Muscle layer of duodenum (tissue), 2 donors: ENCODE measurements at regions not wholly inside any gene's neighbourhood (a gene's known extent, or its start where the extent isn't known, plus 50 kb on each side); places are given as distances from the start of the nearest gene placed in this dataset.

Experiments used
- H3K27ac ChIP-seq: one replicate; pipeline ENCODE4 v1.7.0; 2013; ENCODE audit warnings: mild to moderate bottlenecking, low read length
- H3K27me3 ChIP-seq: one replicate; pipeline ENCODE4 v1.7.0; 2013; ENCODE audit warnings: low read depth, mild to moderate bottlenecking, control low read depth, low read length
- H3K36me3 ChIP-seq, 2 donors: one replicate each; pipeline ENCODE4 v1.7.0; 2013; ENCODE audit warnings: low read length in 2 of 2, control low read depth in 1 of 2, mild to moderate bottlenecking in 1 of 2; ENCODE audit not compliant: insufficient read depth in 2 of 2, control insufficient read depth in 1 of 2
- H3K4me1 ChIP-seq, 2 donors: one replicate each; pipeline ENCODE4 v1.7.0; 2013; ENCODE audit warnings: low read length in 2 of 2, mild to moderate bottlenecking in 2 of 2, control low read depth in 1 of 2, moderate library complexity in 1 of 2; ENCODE audit not compliant: insufficient read depth in 2 of 2, control insufficient read depth in 1 of 2
- H3K4me3 ChIP-seq, 2 donors: one replicate each; pipeline ENCODE4 v1.7.0; 2013; ENCODE audit warnings: low read length in 2 of 2, low read depth in 1 of 2, mild to moderate bottlenecking in 1 of 2
- H3K9me3 ChIP-seq, 2 donors: one replicate each; pipeline ENCODE4 v1.7.0; 2013; ENCODE audit warnings: low read length in 2 of 2, control low read depth in 1 of 2, mild to moderate bottlenecking in 1 of 2; ENCODE audit not compliant: control insufficient read depth in 1 of 2
- donor health status: healthy.

- Histone ChIP-seq H3K27me3 (no peaks in the 10 kb centered on the region), H3K36me3 (no peaks in the 10 kb centered on the region), H3K9me3 (no peaks in the 10 kb centered on the region), H3K27ac (no peak overlapping the region), H3K4me3 (no peak overlapping the region), H3K4me1 (no peaks in the 10 kb centered on the region)
Measured at GRCh38 chr18:76179257-76179656, 315.8 kb downstream of the ZNF516 start.

- H3K4me3 ChIP-seq = no peak overlapping the region
- no peaks in the 10 kb centered on the region for H3K36me3 ChIP-seq
- no peaks in the 10 kb centered on the region for H3K27me3 ChIP-seq
- no peaks in the 10 kb centered on the region for H3K4me1 ChIP-seq
- H3K27ac ChIP-seq = no peak overlapping the region
- no peaks in the 10 kb centered on the region for H3K9me3 ChIP-seq
Measured at GRCh38 chr18:76177160-76177559, 317.9 kb downstream of the ZNF516 start.

GRCh38 chr18:76174451-76174850 is 320.6 kb downstream of the ZNF516 start:
- H3K27me3 ChIP-seq = no peaks in the 10 kb centered on the region
- no peaks in the 10 kb centered on the region for H3K36me3 ChIP-seq
- no peak overlapping the region for H3K27ac ChIP-seq
- no peak overlapping the region for H3K4me3 ChIP-seq
- H3K4me1 ChIP-seq = no peaks in the 10 kb centered on the region
- no peaks in the 10 kb centered on the region for H3K9me3 ChIP-seq

GRCh38 chr18:76169733-76170132 is 325.3 kb downstream of the ZNF516 start:
- H3K9me3 ChIP-seq = no peaks in the 10 kb centered on the region
- H3K4me3 ChIP-seq = no peak overlapping the region

GRCh38 chr18:76167845-76168621 is 327.0 kb downstream of the ZNF516 start:
- Histone ChIP-seq H3K4me3 (no peak overlapping the region), H3K36me3 (no peaks in the 10 kb centered on the region), H3K9me3 (no peaks in the 10 kb centered on the region), H3K27me3 (no peaks in the 10 kb centered on the region), H3K4me1 (peaks cover 0 to 8% of the 10 kb centered on the region in 2 donors), H3K27ac (no peak overlapping the region)

More at GRCh38 chr18:76169733-76170132, 325.3 kb downstream of the ZNF516 start:
- H3K36me3 ChIP-seq = no peaks in the 10 kb centered on the region
- H3K4me1 ChIP-seq = peaks cover 0 to 8% of the 10 kb centered on the region in 2 donors
- no peak overlapping the region for H3K27ac ChIP-seq
- H3K27me3 ChIP-seq = no peaks in the 10 kb centered on the region

GRCh38 chr18:76167410-76167809 is 327.6 kb downstream of the ZNF516 start:
- no peaks in the 10 kb centered on the region for H3K9me3 ChIP-seq
- H3K4me3 ChIP-seq = no peak overlapping the region
- H3K27me3 ChIP-seq = no peaks in the 10 kb centered on the region
- H3K27ac ChIP-seq = no peak overlapping the region
- no peaks in the 10 kb centered on the region for H3K36me3 ChIP-seq
- H3K4me1 ChIP-seq = peaks cover 0 to 8% of the 10 kb centered on the region in 2 donors

- Histone ChIP-seq H3K27ac (no peak overlapping the region), H3K27me3 (no peaks in the 10 kb centered on the region), H3K4me1 (peaks cover 0 to 5% of the 10 kb centered on the region in 2 donors), H3K4me3 (no peak overlapping the region), H3K9me3 (no peaks in the 10 kb centered on the region), H3K36me3 (no peaks in the 10 kb centered on the region)
Measured at GRCh38 chr18:76162886-76163285, 332.2 kb downstream of the ZNF516 start.

- H3K27me3 ChIP-seq = no peaks in the 10 kb centered on the region
- no peaks in the 10 kb centered on the region for H3K9me3 ChIP-seq
- H3K4me3 ChIP-seq = no peak overlapping the region
- no peak overlapping the region for H3K27ac ChIP-seq
- no peaks in the 10 kb centered on the region for H3K36me3 ChIP-seq
- no peaks in the 10 kb centered on the region for H3K4me1 ChIP-seq
Measured at GRCh38 chr18:76161983-76162382, 333.1 kb downstream of the ZNF516 start.

GRCh38 chr18:76153691-76154090 is 341.4 kb downstream of the ZNF516 start:
- H3K4me1 ChIP-seq = no peaks in the 10 kb centered on the region
- H3K36me3 ChIP-seq = no peaks in the 10 kb centered on the region
- H3K27ac ChIP-seq = no peak overlapping the region
- H3K9me3 ChIP-seq = no peaks in the 10 kb centered on the region
- no peak overlapping the region for H3K4me3 ChIP-seq
- H3K27me3 ChIP-seq = no peaks in the 10 kb centered on the region

- H3K27me3 ChIP-seq = no peaks in the 10 kb centered on the region
- H3K27ac ChIP-seq = no peak overlapping the region
- H3K36me3 ChIP-seq = no peaks in the 10 kb centered on the region
- no peak overlapping the region for H3K4me3 ChIP-seq
- no peaks in the 10 kb centered on the region for H3K9me3 ChIP-seq
- no peaks in the 10 kb centered on the region for H3K4me1 ChIP-seq
Measured at GRCh38 chr18:76149734-76150133, 345.3 kb downstream of the ZNF516 start.

GRCh38 chr18:76149284-76149683 is 345.8 kb downstream of the ZNF516 start:
- Histone ChIP-seq H3K9me3 (no peaks in the 10 kb centered on the region), H3K27me3 (no peaks in the 10 kb centered on the region), H3K27ac (no peak overlapping the region), H3K4me1 (no peaks in the 10 kb centered on the region), H3K36me3 (no peaks in the 10 kb centered on the region), H3K4me3 (no peak overlapping the region)
